Suprapubic skin (tissue), 4 donors: ENCODE measurements at regions not wholly inside any gene's neighbourhood (a gene's known extent, or its start where the extent isn't known, plus 50 kb on each side); places are given as distances from the start of the nearest gene placed in this dataset.

ENCODE experiments used
- DNase-seq, 2 donors: peaks; one replicate each; pipeline ENCODE4 v3.0.0-alpha.2; 2019; ENCODE audit warnings: low spot score in 2 of 2
- H3K27ac ChIP-seq: fragments of 200-600 bp; sonication (generic); one replicate; pipeline ENCODE4 v1.5.1; 2019
- H3K27me3 ChIP-seq: fragments of 200-600 bp; sonication (generic); one replicate; pipeline ENCODE4 v1.5.1; 2019
- H3K36me3 ChIP-seq: fragments of 200-600 bp; sonication (generic); one replicate; pipeline ENCODE4 v1.5.1; 2019
- H3K4me1 ChIP-seq: fragments of 200-600 bp; sonication (generic); one replicate; pipeline ENCODE4 v1.5.1; 2019
- H3K4me3 ChIP-seq: fragments of 200-600 bp; sonication (generic); one replicate; pipeline ENCODE4 v1.5.1; 2019; ENCODE audit warnings: mild to moderate bottlenecking
- H3K9me3 ChIP-seq: fragments of 200-600 bp; sonication (generic); one replicate; pipeline ENCODE4 v1.5.1; 2019
- EP300 ChIP-seq: sonication (generic); formaldehyde crosslinking; IDR thresholded peaks from one replicate; pipeline ENCODE4 v1.6.1; 2017; ENCODE audit warnings: antibody characterized with exemption
- POLR2A ChIP-seq, 2 donors: fragments of 450-650 bp; IDR thresholded peaks; one replicate each; pipeline ENCODE4 v1.6.1; 2017; ENCODE audit warnings: antibody characterized with exemption in 2 of 2, mild to moderate bottlenecking in 2 of 2, moderate library complexity in 2 of 2
- POLR2AphosphoS5 ChIP-seq, 3 donors: sonication (generic); formaldehyde crosslinking; IDR thresholded peaks; one replicate each; pipeline ENCODE4 v1.6.1; 2017; ENCODE audit warnings: antibody characterized with exemption in 3 of 3
- WGBS: methylation state at CpG from one replicate; pipeline ENCODE4 v1.1.5; 2018; 5-methylcytosine and 5-hydroxymethylcytosine counted together
- TF ChIP-seq, protein P1 (sequence below), 2 donors: fragments of 200-600 bp in 1 of 2; fragments of 450-650 bp in 1 of 2; sonication (generic) in 1 of 2; IDR thresholded peaks; one replicate each; pipeline ENCODE4 v1.5.1; 2016 to 2019; ENCODE audit warnings: antibody characterized with exemption in 2 of 2, mild to moderate bottlenecking in 1 of 2, moderate library complexity in 1 of 2

DNA sequence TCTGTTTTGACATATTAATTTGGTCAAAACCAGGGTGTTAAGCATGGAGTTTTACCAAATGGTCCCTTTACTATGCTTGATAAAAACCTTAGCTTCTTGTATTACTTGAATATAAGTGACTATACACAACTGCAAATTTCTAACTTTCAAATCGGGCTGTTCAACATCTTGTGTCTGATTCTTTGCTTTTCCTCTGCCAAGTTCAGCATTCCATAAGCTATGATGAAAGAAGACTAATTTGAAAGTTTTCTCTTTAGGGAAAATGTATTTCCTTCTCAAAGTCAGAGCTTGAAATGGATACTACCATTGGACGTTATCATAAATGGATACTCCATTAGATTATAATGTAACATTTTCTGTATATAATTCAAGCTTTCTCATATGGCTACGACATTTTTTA is 792.9 kb downstream of the EFNA5 start:
- no peaks in the 10 kb centered on the region for H3K27me3 ChIP-seq

DNA sequence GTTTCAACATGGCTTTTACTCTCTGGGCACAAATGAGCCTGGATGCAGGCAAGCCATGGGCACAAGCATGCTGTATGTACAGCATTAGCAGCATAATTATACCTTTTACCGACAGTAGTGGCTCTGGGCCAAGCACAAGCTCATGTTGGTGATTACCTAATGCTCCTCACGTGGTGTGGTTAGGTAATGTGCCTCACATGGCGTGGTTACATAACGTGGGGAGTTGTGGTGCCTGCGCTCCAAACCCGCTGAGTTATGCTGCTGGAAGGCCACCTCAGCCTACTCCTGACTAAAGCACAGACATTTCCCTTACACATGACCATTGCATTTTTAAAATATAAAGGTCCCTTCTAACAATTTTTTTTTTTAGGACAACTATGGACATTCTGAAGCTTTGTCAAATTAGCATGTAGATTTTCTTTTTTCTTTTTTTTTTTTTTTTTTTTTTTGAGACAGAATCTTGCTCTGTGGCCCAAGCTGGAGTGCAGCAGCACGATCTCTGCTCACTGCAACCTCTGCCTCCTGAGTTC is 794.0 kb downstream of the EFNA5 start:
- Histone ChIP-seq H3K27ac (no peak overlapping the region), H3K4me3 (no peak overlapping the region), H3K27me3 (no peaks in the 10 kb centered on the region), H3K9me3 (no peaks in the 10 kb centered on the region), H3K36me3 (no peaks in the 10 kb centered on the region), H3K4me1 (no peaks in the 10 kb centered on the region)
- no peak for TF ChIP-seq EP300
- TF ChIP-seq POLR2AphosphoS5 (IDR thresholded peaks at IDR 0.05): no peak
- no peak for TF ChIP-seq POLR2A (IDR thresholded peaks at IDR 0.05)
- TF ChIP-seq, protein P1, sequence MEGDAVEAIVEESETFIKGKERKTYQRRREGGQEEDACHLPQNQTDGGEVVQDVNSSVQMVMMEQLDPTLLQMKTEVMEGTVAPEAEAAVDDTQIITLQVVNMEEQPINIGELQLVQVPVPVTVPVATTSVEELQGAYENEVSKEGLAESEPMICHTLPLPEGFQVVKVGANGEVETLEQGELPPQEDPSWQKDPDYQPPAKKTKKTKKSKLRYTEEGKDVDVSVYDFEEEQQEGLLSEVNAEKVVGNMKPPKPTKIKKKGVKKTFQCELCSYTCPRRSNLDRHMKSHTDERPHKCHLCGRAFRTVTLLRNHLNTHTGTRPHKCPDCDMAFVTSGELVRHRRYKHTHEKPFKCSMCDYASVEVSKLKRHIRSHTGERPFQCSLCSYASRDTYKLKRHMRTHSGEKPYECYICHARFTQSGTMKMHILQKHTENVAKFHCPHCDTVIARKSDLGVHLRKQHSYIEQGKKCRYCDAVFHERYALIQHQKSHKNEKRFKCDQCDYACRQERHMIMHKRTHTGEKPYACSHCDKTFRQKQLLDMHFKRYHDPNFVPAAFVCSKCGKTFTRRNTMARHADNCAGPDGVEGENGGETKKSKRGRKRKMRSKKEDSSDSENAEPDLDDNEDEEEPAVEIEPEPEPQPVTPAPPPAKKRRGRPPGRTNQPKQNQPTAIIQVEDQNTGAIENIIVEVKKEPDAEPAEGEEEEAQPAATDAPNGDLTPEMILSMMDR (IDR thresholded peaks at IDR 0.05): no peak
- no peak for DNase-seq
- 73% methylated on average over 7 of the region's 7 CpGs for WGBS

More for the DNA sequence above, 792.9 kb downstream of the EFNA5 start:
- H3K27ac ChIP-seq: no peak overlapping the region
- DNase-seq: no peak
- TF ChIP-seq, protein P1 (IDR thresholded peaks at IDR 0.05): no peak
- TF ChIP-seq POLR2AphosphoS5 (IDR thresholded peaks at IDR 0.05) (no peak), POLR2A (IDR thresholded peaks at IDR 0.05) (no peak), EP300 (no peak)
- WGBS: 65% methylated on average over 3 of the region's 3 CpGs
- H3K4me3 ChIP-seq: no peak overlapping the region
- no peaks in the 10 kb centered on the region for H3K36me3 ChIP-seq
- H3K9me3 ChIP-seq: no peaks in the 10 kb centered on the region
- no peaks in the 10 kb centered on the region for H3K4me1 ChIP-seq

DNA sequence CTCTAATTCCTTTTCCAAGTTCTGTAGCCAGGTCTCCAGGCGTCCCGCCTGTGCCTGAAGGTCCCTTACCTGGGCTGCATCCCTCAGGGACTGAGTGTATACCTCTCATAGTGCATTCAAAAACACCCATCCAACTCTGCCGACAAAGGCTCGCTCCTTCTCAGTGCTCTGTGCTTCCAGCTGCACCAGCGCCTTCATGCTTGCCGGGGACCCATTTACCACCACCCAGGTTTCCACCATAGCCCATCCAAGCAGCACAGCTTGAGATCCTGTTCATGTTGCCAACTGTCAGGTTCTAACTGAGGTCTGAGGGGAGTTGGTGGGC is 794.5 kb downstream of the EFNA5 start:
- no peak overlapping the region for H3K27ac ChIP-seq
- H3K4me3 ChIP-seq: no peak overlapping the region
- no peaks in the 10 kb centered on the region for H3K36me3 ChIP-seq
- H3K4me1 ChIP-seq: no peaks in the 10 kb centered on the region
- 98% methylated on average over 6 of the region's 6 CpGs for WGBS
- no peak for DNase-seq
- TF ChIP-seq, protein P1 (IDR thresholded peaks at IDR 0.05): no peak
- TF ChIP-seq POLR2A (IDR thresholded peaks at IDR 0.05) (no peak), POLR2AphosphoS5 (IDR thresholded peaks at IDR 0.05) (no peak)
- no peaks in the 10 kb centered on the region for H3K27me3 ChIP-seq
- no peaks in the 10 kb centered on the region for H3K9me3 ChIP-seq

DNA sequence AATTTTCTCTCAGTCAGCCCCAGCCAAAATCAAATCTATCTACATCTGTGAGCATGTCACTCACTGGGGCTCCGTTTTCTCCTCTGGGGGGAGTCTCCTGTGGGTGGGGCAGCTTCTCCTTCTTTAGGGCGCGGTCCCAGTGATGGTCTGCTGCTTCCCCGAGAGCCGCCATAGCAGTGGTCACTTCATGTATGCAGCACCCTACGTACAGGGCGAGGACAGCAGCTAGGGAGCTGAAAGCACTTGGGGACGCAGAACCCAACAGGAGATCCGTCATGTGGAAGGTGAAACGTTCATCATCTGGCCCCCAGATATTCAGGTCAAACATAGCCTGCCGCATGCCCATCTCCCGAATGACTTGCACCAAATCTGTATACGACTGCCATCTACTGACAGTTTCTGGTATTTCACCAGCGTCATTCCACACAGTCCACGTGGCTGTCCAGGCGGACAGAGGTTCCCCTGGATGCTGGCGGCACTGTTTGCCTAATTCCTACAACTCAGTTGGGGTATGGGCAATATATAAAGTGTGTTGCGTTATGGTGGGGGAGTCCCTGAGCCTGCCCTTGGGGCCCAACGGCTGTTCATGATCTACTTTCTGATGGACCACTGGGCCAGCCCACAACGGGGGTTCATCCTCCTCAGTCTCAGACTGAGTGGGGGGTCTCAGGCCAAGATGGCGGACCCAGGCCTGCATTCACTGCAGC is 795.0 kb downstream of the EFNA5 start:
- no peak for TF ChIP-seq POLR2AphosphoS5 (IDR thresholded peaks at IDR 0.05)
- no peak for TF ChIP-seq EP300
- no peak for TF ChIP-seq POLR2A (IDR thresholded peaks at IDR 0.05)
- TF ChIP-seq, protein P1 (IDR thresholded peaks at IDR 0.05): no peak
- 87% methylated on average over 13 of the region's 21 CpGs for WGBS
- no peak for DNase-seq
- no peak overlapping the region for H3K4me3 ChIP-seq
- H3K4me1 ChIP-seq: no peaks in the 10 kb centered on the region
- H3K27me3 ChIP-seq: no peaks in the 10 kb centered on the region
- H3K27ac ChIP-seq: no peak overlapping the region
- no peaks in the 10 kb centered on the region for H3K9me3 ChIP-seq
- H3K36me3 ChIP-seq: no peaks in the 10 kb centered on the region

DNA sequence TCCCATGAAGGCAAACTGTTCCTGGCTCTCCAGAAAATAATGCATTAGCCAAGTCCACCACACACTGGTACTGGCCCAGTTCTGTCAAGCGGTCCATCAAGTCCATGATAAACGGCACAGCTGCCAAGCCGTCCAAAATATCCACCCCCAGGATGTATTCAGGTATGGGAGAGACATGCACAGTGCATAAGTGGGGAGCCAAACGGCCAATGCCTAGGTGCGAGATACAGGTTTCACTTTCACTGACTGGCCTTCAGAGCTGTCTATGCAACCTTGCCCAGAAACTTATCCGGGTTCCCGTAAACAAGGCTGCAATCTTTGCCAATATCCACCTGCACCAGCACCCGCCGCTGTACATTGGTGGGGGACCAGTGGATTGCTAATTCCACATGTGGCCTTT is 795.8 kb downstream of the EFNA5 start:
- H3K4me3 ChIP-seq: no peak overlapping the region
- DNase-seq: no peak
- no peaks in the 10 kb centered on the region for H3K36me3 ChIP-seq
- no peaks in the 10 kb centered on the region for H3K27me3 ChIP-seq
- no peak overlapping the region for H3K27ac ChIP-seq
- TF ChIP-seq POLR2A (IDR thresholded peaks at IDR 0.05) (no peak), EP300 (no peak), POLR2AphosphoS5 (IDR thresholded peaks at IDR 0.05) (no peak)
- TF ChIP-seq, protein P1 (IDR thresholded peaks at IDR 0.05): no peak
- H3K4me1 ChIP-seq: no peaks in the 10 kb centered on the region
- 98% methylated on average over 7 of the region's 9 CpGs for WGBS
- H3K9me3 ChIP-seq: no peaks in the 10 kb centered on the region
